AG09309 (cell line): ENCODE measurements at regions not wholly inside any gene's neighbourhood (a gene's known extent, or its start where the extent isn't known, plus 50 kb on each side); places are given as distances from the start of the nearest gene placed in this dataset.

ENCODE experiments used
- DNase-seq: peaks from one replicate; pipeline ENCODE4 v3.0.0-alpha.2; 2010; ENCODE audit warnings: low read depth
- H3K4me3 ChIP-seq: 2 replicates; pipeline ENCODE4 v1.5.1; 2011; ENCODE audit warnings: mild to moderate bottlenecking, low read depth, low read length, moderate library complexity; ENCODE audit not compliant: control insufficient read depth
- TF ChIP-seq, protein P1 (sequence below): IDR thresholded peaks from 2 replicates; pipeline ENCODE4 v1.5.1; 2011; ENCODE audit warnings: mild to moderate bottlenecking, low read depth, low read length, inconsistent platforms; ENCODE audit not compliant: insufficient read depth, control insufficient read depth; ENCODE audit errors: missing control alignments

DNA sequence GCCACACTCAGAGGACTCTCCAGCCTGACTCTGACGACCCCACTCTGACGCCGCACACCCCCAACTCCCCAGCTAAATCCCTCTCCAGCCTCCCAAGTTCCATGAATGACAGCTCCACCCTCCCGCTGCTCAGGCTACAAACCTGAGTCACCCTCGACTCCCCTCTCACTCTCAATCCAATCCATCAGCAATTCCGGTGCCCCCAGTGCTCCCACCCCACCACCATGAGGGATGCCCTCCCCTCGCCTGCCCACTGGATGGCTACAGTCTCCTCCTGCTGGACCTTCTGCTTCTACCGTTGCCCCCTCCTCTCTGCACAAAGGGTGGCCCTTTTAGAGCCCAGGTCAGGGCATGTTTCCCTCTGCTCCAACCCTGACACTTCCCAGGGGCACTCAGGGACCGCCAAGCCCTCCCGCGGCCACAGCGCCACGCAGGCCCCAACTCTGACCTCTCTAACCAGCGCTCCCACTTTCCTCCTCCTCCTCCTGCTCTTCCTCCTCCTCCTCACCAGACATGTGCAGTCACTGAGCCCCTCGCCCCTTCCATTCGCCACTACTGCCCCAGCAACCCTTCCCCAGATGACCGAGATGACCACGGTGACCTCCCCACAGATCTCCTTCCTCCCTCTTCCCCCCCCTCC lies 69.5 kb upstream of the NUP50 start:
- TF ChIP-seq, protein P1, sequence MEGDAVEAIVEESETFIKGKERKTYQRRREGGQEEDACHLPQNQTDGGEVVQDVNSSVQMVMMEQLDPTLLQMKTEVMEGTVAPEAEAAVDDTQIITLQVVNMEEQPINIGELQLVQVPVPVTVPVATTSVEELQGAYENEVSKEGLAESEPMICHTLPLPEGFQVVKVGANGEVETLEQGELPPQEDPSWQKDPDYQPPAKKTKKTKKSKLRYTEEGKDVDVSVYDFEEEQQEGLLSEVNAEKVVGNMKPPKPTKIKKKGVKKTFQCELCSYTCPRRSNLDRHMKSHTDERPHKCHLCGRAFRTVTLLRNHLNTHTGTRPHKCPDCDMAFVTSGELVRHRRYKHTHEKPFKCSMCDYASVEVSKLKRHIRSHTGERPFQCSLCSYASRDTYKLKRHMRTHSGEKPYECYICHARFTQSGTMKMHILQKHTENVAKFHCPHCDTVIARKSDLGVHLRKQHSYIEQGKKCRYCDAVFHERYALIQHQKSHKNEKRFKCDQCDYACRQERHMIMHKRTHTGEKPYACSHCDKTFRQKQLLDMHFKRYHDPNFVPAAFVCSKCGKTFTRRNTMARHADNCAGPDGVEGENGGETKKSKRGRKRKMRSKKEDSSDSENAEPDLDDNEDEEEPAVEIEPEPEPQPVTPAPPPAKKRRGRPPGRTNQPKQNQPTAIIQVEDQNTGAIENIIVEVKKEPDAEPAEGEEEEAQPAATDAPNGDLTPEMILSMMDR: no peak
- H3K4me3 ChIP-seq: no peak overlapping the region
- DNase-seq: no peak

DNA sequence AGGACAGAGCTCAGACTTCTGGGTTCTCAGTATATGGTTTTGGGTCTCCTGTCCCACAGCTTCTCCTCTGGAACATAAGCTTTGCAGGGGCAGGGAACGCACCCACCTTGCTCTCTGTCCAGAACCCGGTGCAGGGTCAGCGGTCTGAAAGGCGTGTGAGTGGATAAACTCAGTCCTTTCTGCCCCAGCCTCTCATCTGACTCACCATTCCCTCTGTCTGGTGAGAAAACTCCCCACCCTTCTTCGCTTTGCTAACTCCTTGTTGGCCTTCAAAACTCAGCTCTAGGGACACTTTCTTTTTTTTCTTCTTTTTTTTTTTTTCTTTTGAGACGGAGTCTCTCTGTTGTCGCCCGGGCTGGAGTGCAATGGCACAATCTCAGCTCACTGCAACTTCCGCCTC lies 68.9 kb upstream of the NUP50 start:
- TF ChIP-seq, protein P1: no peak
- DNase-seq: no peak
- no peak overlapping the region for H3K4me3 ChIP-seq

DNA sequence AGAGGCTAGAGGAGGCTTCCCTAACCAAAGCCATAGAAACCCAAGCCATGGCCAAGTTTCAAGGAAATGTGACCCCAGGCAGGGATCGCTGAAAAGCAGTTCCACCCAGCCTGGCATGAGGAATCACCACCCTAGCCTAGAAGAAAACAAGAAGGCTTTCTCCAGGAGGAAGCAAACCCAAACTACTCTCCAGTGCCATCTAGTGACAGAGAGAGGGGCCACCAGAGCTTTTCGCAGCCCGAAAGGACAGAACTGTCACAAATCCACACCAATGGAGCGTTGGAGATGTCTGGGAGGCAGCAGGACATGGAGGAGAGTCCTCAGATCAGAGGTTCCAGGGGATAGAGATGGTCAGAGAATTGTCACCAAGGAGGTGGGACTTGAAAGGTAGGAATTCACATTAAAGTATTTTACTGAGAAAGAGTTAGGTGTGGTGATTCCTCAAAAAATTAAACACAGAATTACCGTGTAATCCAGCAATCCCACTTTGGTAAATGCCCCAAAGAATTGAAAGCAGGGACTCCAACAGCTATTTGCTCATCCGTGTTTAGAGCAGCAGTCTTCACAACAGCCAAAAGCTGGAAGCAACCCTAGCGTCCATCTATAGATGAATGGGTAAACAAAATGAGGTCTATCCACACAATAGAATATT lies 67.3 kb upstream of the NUP50 start:
- H3K4me3 ChIP-seq: no peak overlapping the region
- TF ChIP-seq, protein P1: peak; percentile 96
- DNase-seq: no peak

DNA sequence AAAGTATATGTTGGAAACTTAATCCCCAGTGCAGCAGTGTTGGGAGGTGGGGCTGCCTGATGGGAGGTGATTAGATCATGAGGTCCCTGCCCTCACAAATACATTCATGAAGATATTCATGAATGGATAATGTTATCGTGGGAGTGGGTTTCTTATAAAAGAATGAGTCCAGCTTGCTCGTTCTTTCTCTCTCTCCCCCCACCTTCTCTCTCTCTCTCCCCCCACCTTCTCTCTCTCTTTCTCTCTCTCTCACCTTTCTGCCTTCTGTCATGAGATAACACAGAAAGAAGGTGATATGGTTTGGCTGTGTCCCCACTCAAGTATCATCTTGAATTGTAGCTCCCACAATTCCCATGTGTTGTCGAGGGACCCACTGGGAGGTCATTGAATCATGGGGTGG lies 66.7 kb upstream of the NUP50 start:
- no peak overlapping the region for H3K4me3 ChIP-seq
- no peak for DNase-seq
- TF ChIP-seq, protein P1: no peak

DNA sequence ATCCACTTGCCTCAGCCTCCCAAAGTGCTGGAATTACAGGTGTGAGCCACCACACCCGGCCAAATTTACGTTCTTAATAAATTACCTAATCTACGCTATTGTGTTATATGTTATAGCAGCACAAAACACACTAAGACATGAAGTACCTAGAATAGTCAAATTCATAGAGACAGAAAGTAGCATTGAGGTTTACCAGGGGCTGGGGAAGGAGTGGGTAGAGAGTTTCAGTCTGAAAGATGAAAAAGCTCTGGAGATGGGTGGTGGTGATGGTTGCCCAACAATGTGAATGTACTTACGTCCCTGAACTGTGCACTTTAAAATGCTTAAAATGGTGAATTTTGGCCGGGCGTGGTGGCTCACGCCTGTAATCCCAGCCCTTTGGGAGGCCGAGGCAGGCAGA lies 65.7 kb upstream of the NUP50 start:
- TF ChIP-seq, protein P1: no peak
- no peak for DNase-seq
- H3K4me3 ChIP-seq: no peak overlapping the region

DNA sequence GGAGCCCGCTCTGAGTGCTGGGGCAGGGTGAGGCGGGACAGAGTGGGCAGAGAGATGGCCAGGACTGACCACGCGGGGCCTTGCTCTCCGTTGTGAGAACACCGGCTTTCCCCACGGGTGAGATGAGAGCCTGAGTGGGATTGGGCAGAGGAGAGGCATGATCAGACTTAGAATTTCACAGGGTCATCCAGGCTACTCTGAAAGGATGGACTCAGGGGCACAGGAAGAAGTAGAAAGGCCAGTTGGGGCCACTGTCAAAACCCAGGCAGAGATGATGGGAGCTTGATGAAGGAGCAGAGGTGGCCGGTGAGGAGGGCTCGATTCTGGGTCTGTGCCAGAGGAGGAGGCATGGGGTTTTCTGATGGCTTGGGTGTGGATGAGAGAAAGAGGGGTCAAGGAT lies 63.8 kb upstream of the NUP50 start:
- TF ChIP-seq, protein P1: no peak
- DNase-seq: no peak
- H3K4me3 ChIP-seq: no peak overlapping the region
